ENCODE measurements at regions not wholly inside any gene's neighbourhood (a gene's known extent, or its start where the extent isn't known, plus 50 kb on each side); places are given as distances from the start of the nearest gene placed in this dataset.

DNA sequence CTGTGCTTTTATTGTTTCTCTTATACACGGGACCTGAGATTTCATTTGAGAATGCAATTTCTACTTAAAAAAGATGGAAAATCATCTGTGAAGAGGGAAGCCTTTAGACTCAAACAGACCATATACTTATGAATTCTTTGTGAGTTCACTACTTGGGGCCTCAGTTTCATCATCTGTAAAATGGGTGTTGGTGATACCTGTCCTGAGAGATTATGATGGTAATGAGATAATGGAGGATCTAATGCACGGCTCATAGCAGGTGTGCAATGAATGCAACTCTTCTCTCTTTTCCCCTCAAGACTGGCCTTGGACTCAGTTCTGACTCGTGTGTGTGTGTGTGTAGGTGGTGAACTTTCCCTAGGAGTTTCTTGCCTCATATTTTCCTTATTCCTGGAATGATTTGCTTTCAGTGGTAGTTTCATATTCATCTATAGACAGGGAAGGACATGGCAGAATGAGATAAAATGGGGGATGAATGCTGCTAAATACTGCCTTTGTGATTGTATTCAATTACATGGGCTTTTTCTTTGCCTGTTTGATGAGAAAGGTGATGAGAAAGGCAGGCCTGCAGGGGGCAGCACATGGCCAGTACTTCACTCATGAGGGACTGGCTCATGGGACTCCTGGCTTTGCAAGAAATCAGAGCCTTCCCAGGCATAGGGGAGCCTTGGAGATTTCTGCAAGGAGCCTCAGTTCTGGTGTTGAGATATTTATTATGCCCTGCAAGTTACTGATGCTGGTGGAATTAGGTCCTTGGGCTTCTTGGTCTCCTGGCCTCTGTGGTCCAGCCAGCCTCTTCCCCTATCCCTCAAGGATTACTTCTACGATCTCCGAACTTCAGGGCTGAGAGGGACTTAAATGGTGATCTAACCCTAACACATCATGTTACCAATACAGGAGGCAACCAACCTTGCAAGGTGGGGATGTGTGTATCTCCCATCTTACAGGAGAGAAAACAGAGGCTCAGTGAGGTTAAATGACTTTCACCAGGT, 70.7 kb downstream of the RPLP1 start:
- peaks cover 9% of the 10 kb centered on the region for H3K9me3 Mint-ChIP-seq
- H3K27me3 Mint-ChIP-seq (ENCODE audit: low read depth), result no peaks in the 10 kb centered on the region; the same call in none of the 2 replicates
- DNase-seq (ENCODE audit: low spot score), result peak; percentile 92
- H3K4me3 Mint-ChIP-seq, result no peak overlapping the region
- 0 out of 2 replicates have a peak, but pooled peaks cover 2% of the 10 kb centered on the region for H3K36me3 Mint-ChIP-seq
- TF ChIP-seq KAT7 (CRISPR knock-in tag; IDR thresholded peaks at IDR 0.05; ENCODE audit: borderline replicate concordance), result no peak
- TF ChIP-seq, protein P1, sequence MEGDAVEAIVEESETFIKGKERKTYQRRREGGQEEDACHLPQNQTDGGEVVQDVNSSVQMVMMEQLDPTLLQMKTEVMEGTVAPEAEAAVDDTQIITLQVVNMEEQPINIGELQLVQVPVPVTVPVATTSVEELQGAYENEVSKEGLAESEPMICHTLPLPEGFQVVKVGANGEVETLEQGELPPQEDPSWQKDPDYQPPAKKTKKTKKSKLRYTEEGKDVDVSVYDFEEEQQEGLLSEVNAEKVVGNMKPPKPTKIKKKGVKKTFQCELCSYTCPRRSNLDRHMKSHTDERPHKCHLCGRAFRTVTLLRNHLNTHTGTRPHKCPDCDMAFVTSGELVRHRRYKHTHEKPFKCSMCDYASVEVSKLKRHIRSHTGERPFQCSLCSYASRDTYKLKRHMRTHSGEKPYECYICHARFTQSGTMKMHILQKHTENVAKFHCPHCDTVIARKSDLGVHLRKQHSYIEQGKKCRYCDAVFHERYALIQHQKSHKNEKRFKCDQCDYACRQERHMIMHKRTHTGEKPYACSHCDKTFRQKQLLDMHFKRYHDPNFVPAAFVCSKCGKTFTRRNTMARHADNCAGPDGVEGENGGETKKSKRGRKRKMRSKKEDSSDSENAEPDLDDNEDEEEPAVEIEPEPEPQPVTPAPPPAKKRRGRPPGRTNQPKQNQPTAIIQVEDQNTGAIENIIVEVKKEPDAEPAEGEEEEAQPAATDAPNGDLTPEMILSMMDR (IDR thresholded peaks at IDR 0.05), result peak; percentile 68
- POLR2A ChIA-PET, result no interaction called here
- peak; percentile 79 for ATAC-seq
- H3K27ac Mint-ChIP-seq, result no peak overlapping the region
- CTCF ChIA-PET, result interaction anchor here (0.5 to 1.9 kb wide), 7 partner anchors 8 to 239 kb away, joined by 3 to 12 read pairs (median 5); no protein-coding TSS in a partner anchor
- peaks cover 39% of the 10 kb centered on the region for H3K4me1 Mint-ChIP-seq

DNA sequence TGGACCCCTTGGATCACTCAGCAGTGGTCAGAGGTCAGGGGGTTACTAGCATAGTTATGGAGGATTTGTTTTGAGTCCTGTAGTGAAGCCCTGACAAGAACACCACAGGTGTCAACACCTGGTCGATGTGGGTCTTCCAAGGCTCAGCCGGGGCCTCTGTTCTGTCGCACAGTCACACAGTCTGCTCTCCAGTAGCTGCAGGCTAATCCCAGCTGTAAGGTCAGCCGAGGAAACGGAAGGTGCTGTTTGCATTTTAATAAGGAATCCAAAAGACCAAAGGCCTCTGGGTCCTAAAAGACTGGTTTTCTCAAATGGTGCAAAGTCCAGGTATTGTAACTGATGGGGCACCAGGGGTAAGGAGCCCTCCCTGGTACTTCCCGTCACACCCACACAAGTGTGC, 71.7 kb downstream of the RPLP1 start:
- H3K27me3 Mint-ChIP-seq (ENCODE audit: low read depth), result no peaks in the 10 kb centered on the region; the same call in none of the 2 replicates
- peaks cover 39% of the 10 kb centered on the region for H3K4me1 Mint-ChIP-seq
- H3K36me3 Mint-ChIP-seq, result 0 out of 2 replicates have a peak, but pooled peaks cover 2% of the 10 kb centered on the region
- peaks cover 9% of the 10 kb centered on the region for H3K9me3 Mint-ChIP-seq
- TF ChIP-seq FOXJ3 (CRISPR knock-in tag; IDR thresholded peaks at IDR 0.05; ENCODE audit: borderline replicate concordance) (no peak), ZNF423 (CRISPR knock-in tag; IDR thresholded peaks at IDR 0.05) (peak; percentile 79), GABPB1 (CRISPR knock-in tag; IDR thresholded peaks at IDR 0.05) (no peak)
- TF ChIP-seq, protein P2, sequence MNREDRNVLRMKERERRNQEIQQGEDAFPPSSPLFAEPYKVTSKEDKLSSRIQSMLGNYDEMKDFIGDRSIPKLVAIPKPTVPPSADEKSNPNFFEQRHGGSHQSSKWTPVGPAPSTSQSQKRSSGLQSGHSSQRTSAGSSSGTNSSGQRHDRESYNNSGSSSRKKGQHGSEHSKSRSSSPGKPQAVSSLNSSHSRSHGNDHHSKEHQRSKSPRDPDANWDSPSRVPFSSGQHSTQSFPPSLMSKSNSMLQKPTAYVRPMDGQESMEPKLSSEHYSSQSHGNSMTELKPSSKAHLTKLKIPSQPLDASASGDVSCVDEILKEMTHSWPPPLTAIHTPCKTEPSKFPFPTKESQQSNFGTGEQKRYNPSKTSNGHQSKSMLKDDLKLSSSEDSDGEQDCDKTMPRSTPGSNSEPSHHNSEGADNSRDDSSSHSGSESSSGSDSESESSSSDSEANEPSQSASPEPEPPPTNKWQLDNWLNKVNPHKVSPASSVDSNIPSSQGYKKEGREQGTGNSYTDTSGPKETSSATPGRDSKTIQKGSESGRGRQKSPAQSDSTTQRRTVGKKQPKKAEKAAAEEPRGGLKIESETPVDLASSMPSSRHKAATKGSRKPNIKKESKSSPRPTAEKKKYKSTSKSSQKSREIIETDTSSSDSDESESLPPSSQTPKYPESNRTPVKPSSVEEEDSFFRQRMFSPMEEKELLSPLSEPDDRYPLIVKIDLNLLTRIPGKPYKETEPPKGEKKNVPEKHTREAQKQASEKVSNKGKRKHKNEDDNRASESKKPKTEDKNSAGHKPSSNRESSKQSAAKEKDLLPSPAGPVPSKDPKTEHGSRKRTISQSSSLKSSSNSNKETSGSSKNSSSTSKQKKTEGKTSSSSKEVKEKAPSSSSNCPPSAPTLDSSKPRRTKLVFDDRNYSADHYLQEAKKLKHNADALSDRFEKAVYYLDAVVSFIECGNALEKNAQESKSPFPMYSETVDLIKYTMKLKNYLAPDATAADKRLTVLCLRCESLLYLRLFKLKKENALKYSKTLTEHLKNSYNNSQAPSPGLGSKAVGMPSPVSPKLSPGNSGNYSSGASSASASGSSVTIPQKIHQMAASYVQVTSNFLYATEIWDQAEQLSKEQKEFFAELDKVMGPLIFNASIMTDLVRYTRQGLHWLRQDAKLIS (CRISPR knock-in tag; IDR thresholded peaks at IDR 0.05; ENCODE audit: borderline replicate concordance), result no peak
- ATAC-seq (peak; percentile 45), DNase-seq (ENCODE audit: low spot score) (no peak)
- CTCF ChIA-PET, result interaction anchor here (0.6 to 1.9 kb wide), 6 partner anchors 19 to 238 kb away, joined by 3 to 12 read pairs (median 5); no protein-coding TSS in a partner anchor
- POLR2A ChIA-PET, result no interaction called here
- no peak overlapping the region for H3K27ac Mint-ChIP-seq
- H3K4me3 Mint-ChIP-seq, result no peak overlapping the region

DNA sequence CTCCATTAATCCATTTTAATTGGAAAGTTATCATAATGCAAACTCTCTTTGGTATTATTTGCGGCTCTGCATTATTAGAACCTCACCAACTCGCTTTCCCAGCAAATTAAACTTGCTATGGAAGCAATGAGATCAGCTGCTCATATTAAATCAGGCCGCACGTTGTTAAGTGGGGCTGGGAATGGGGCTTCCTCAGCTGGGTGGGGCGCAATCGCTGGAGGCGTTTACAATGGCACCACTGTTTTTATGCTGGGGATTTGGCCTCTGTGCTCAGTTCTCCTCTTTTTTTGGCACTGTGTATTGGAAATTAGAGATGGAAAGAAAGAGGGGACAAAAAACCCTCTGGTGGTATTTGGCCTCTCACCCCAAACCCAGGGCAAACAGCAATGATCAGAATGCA, 72.2 kb downstream of the RPLP1 start:
- peaks cover 40% of the 10 kb centered on the region for H3K4me1 Mint-ChIP-seq
- peaks cover 9% of the 10 kb centered on the region for H3K9me3 Mint-ChIP-seq
- TF ChIP-seq, protein P3, sequence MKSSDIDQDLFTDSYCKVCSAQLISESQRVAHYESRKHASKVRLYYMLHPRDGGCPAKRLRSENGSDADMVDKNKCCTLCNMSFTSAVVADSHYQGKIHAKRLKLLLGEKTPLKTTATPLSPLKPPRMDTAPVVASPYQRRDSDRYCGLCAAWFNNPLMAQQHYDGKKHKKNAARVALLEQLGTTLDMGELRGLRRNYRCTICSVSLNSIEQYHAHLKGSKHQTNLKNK (CRISPR knock-in tag; IDR thresholded peaks at IDR 0.05), result no peak
- TF ChIP-seq TP53 (CRISPR knock-in tag; IDR thresholded peaks at IDR 0.05), result no peak
- DNase-seq (ENCODE audit: low spot score) (no peak), ATAC-seq (no peak)
- no peak overlapping the region for H3K4me3 Mint-ChIP-seq
- CTCF ChIA-PET, result interaction anchor here (0.6 to 1.9 kb wide), 6 partner anchors 20 to 238 kb away, joined by 3 to 12 read pairs (median 5); no protein-coding TSS in a partner anchor
- H3K27ac Mint-ChIP-seq, result no peak overlapping the region
- H3K36me3 Mint-ChIP-seq, result 0 out of 2 replicates have a peak, but pooled peaks cover 2% of the 10 kb centered on the region
- POLR2A ChIA-PET, result no interaction called here
- no peaks in the 10 kb centered on the region; the same call in none of the 2 replicates for H3K27me3 Mint-ChIP-seq (ENCODE audit: low read depth)

DNA sequence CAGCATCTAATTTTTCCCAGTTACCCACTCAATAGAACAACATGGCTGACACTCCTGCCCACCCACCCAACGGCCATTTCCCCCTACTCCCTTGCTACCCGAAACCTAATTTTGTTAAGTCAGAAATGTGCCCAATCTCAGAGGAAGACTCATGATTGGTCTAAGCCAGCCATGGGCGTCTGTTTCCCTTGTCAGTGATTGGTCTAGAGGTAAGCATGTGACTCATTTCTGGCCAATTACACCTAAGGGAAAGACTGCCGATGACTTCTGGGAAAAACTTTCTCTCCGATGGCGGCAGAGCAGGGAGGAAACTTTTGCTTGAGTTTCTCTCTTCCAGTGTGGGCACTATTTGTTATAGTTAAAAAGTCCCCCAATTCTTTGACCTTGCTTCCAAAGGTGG, 72.9 kb downstream of the RPLP1 start:
- no peak overlapping the region for H3K27ac Mint-ChIP-seq
- H3K4me3 Mint-ChIP-seq, result no peak overlapping the region
- peaks cover 47% of the 10 kb centered on the region for H3K4me1 Mint-ChIP-seq
- DNase-seq (ENCODE audit: low spot score) (no peak), ATAC-seq (no peak)
- no peaks in the 10 kb centered on the region; the same call in none of the 2 replicates for H3K27me3 Mint-ChIP-seq (ENCODE audit: low read depth)
- ChIA-PET CTCF (no interaction called here), POLR2A (no interaction called here)
- H3K9me3 Mint-ChIP-seq, result peaks cover 9% of the 10 kb centered on the region
- H3K36me3 Mint-ChIP-seq, result 0 out of 2 replicates have a peak, but pooled peaks cover 2% of the 10 kb centered on the region
- TF ChIP-seq, protein P4, sequence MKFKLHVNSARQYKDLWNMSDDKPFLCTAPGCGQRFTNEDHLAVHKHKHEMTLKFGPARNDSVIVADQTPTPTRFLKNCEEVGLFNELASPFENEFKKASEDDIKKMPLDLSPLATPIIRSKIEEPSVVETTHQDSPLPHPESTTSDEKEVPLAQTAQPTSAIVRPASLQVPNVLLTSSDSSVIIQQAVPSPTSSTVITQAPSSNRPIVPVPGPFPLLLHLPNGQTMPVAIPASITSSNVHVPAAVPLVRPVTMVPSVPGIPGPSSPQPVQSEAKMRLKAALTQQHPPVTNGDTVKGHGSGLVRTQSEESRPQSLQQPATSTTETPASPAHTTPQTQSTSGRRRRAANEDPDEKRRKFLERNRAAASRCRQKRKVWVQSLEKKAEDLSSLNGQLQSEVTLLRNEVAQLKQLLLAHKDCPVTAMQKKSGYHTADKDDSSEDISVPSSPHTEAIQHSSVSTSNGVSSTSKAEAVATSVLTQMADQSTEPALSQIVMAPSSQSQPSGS (CRISPR knock-in tag; IDR thresholded peaks at IDR 0.05; ENCODE audit: borderline replicate concordance, low read depth), result no peak
- TF ChIP-seq, protein P5, sequence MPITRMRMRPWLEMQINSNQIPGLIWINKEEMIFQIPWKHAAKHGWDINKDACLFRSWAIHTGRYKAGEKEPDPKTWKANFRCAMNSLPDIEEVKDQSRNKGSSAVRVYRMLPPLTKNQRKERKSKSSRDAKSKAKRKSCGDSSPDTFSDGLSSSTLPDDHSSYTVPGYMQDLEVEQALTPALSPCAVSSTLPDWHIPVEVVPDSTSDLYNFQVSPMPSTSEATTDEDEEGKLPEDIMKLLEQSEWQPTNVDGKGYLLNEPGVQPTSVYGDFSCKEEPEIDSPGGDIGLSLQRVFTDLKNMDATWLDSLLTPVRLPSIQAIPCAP (CRISPR knock-in tag; IDR thresholded peaks at IDR 0.05), result no peak
- no peak for TF ChIP-seq SMAD3 (CRISPR knock-in tag; IDR thresholded peaks at IDR 0.05; ENCODE audit: borderline replicate concordance)
- TF ChIP-seq ZNF317 (CRISPR knock-in tag; IDR thresholded peaks at IDR 0.05; ENCODE audit: borderline replicate concordance, low read depth), result no peak
- TF ChIP-seq, protein P6, sequence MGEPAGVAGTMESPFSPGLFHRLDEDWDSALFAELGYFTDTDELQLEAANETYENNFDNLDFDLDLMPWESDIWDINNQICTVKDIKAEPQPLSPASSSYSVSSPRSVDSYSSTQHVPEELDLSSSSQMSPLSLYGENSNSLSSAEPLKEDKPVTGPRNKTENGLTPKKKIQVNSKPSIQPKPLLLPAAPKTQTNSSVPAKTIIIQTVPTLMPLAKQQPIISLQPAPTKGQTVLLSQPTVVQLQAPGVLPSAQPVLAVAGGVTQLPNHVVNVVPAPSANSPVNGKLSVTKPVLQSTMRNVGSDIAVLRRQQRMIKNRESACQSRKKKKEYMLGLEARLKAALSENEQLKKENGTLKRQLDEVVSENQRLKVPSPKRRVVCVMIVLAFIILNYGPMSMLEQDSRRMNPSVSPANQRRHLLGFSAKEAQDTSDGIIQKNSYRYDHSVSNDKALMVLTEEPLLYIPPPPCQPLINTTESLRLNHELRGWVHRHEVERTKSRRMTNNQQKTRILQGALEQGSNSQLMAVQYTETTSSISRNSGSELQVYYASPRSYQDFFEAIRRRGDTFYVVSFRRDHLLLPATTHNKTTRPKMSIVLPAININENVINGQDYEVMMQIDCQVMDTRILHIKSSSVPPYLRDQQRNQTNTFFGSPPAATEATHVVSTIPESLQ (CRISPR knock-in tag; IDR thresholded peaks at IDR 0.05), result no peak
- TF ChIP-seq, protein P7, sequence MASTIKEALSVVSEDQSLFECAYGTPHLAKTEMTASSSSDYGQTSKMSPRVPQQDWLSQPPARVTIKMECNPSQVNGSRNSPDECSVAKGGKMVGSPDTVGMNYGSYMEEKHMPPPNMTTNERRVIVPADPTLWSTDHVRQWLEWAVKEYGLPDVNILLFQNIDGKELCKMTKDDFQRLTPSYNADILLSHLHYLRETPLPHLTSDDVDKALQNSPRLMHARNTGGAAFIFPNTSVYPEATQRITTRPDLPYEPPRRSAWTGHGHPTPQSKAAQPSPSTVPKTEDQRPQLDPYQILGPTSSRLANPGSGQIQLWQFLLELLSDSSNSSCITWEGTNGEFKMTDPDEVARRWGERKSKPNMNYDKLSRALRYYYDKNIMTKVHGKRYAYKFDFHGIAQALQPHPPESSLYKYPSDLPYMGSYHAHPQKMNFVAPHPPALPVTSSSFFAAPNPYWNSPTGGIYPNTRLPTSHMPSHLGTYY (CRISPR knock-in tag; IDR thresholded peaks at IDR 0.05), result no peak

All from WTC11 (cell line).